ENCODE measurements at regions not wholly inside any gene's neighbourhood (a gene's known extent, or its start where the extent isn't known, plus 50 kb on each side); places are given as distances from the start of the nearest gene placed in this dataset.

DNA sequence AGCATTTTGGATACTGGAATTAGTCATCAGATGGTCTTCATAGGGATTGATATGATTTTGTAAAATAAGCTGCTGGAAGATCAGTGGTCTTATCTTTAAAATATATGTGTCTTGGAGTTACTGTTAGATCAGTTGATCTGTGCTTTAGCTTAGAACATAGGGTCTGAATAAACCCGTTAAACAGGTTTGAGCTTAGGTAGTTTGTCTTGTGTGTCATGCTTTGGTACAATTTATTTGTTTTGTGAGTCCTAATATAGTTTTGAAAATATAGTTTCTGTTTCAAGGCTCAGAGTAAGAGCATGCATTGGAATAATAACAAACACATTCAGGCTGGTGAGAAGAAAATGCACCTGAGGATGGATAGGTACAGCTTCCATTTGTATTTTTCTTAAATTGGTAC, 505.0 kb downstream of the SLC16A7 start:
- intact Hi-C loops (cut with micrococcal nuclease): no loop called here
- no peak overlapping the region for H3K27ac ChIP-seq (ENCODE audit: low read depth in 1 of 2, low read length in 2 of 2)
- no peak overlapping the region for H2AFZ ChIP-seq (ENCODE audit: insufficient read depth, low read depth, low read length, poor library complexity, severe bottlenecking)
- no peaks in the 10 kb centered on the region for H3K79me2 ChIP-seq (ENCODE audit: insufficient read depth, low read length)
- Mint-ChIP-seq H3K4me1 (no peaks in the 10 kb centered on the region), H3K9me3 (peaks cover 0 to 16% (median 7%) of the 10 kb centered on the region in 7 donors), H3K4me3 (no peak overlapping the region), H3K27ac (no peak overlapping the region), H3K36me3 (no peaks in the 10 kb centered on the region), H3K27me3 (ENCODE audit: low read depth in 3 of 3) (no peaks in the 10 kb centered on the region)
- no peak overlapping the region for H3K9ac ChIP-seq (ENCODE audit: insufficient read depth, low read length, poor library complexity, severe bottlenecking)
- no peaks in the 10 kb centered on the region for H4K20me1 ChIP-seq (ENCODE audit: insufficient read depth, low read length)
- TF ChIP-seq CTCF (IDR thresholded peaks at IDR 0.05): no peak
- H3K4me3 ChIP-seq (replicated peaks in 1 of 3; ENCODE audit: low read depth in 2 of 3, low read length in 3 of 3): no peak overlapping the region
- H3K36me3 ChIP-seq (replicated peaks in 1 of 2; ENCODE audit: control insufficient read depth in 1 of 2, insufficient read depth in 2 of 2, low read length in 2 of 2): no peaks in the 10 kb centered on the region
- DNase-seq: no peak
- peaks cover 0 to 12% of the 10 kb centered on the region in 2 donors for H3K9me3 ChIP-seq (replicated peaks in 1 of 2; ENCODE audit: control insufficient read depth in 1 of 2, insufficient read depth in 1 of 2, low read length in 2 of 2)
- no peaks in the 10 kb centered on the region for H3K27me3 ChIP-seq (ENCODE audit: control insufficient read depth in 2 of 2, insufficient read depth in 2 of 2, low read length in 2 of 2)
- WGBS (ENCODE audit: insufficient coverage): 80% methylated on average over 1 of the region's 1 CpG
- no peaks in the 10 kb centered on the region for H3K4me1 ChIP-seq (ENCODE audit: control insufficient read depth in 1 of 2, insufficient read depth in 2 of 2, low read length in 2 of 2)
- no peak overlapping the region for H3K4me2 ChIP-seq (replicated peaks; ENCODE audit: extremely low read depth, low read length, poor library complexity, severe bottlenecking)

- intact Hi-C loops (cut with micrococcal nuclease): no loop called here
- TF ChIP-seq CTCF (IDR thresholded peaks at IDR 0.05): no peak
- H3K27ac ChIP-seq (ENCODE audit: low read depth in 1 of 2, low read length in 2 of 2): no peak overlapping the region
- Mint-ChIP-seq H3K4me1 (no peaks in the 10 kb centered on the region), H3K4me3 (no peak overlapping the region), H3K27ac (no peak overlapping the region), H3K36me3 (no peaks in the 10 kb centered on the region), H3K27me3 (ENCODE audit: low read depth in 3 of 3) (no peaks in the 10 kb centered on the region), H3K9me3 (peaks cover 0 to 16% (median 7%) of the 10 kb centered on the region in 7 donors)
- no peaks in the 10 kb centered on the region for H3K36me3 ChIP-seq (replicated peaks in 1 of 2; ENCODE audit: control insufficient read depth in 1 of 2, insufficient read depth in 2 of 2, low read length in 2 of 2)
- H3K79me2 ChIP-seq (ENCODE audit: insufficient read depth, low read length): no peaks in the 10 kb centered on the region
- peaks cover 0 to 12% of the 10 kb centered on the region in 2 donors for H3K9me3 ChIP-seq (replicated peaks in 1 of 2; ENCODE audit: control insufficient read depth in 1 of 2, insufficient read depth in 1 of 2, low read length in 2 of 2)
- no peak overlapping the region for H3K4me3 ChIP-seq (replicated peaks in 1 of 3; ENCODE audit: low read depth in 2 of 3, low read length in 3 of 3)
- H3K27me3 ChIP-seq (ENCODE audit: control insufficient read depth in 2 of 2, insufficient read depth in 2 of 2, low read length in 2 of 2): no peaks in the 10 kb centered on the region
- no peaks in the 10 kb centered on the region for H3K4me1 ChIP-seq (ENCODE audit: control insufficient read depth in 1 of 2, insufficient read depth in 2 of 2, low read length in 2 of 2)
- no peaks in the 10 kb centered on the region for H4K20me1 ChIP-seq (ENCODE audit: insufficient read depth, low read length)
- no peak overlapping the region for H2AFZ ChIP-seq (ENCODE audit: insufficient read depth, low read depth, low read length, poor library complexity, severe bottlenecking)
- H3K9ac ChIP-seq (ENCODE audit: insufficient read depth, low read length, poor library complexity, severe bottlenecking): no peak overlapping the region
- no peak overlapping the region for H3K4me2 ChIP-seq (replicated peaks; ENCODE audit: extremely low read depth, low read length, poor library complexity, severe bottlenecking)
- no peak for DNase-seq
Measured at GRCh38 chr12:60101715-60102114, 505.9 kb downstream of the SLC16A7 start.

All from CD14-positive monocyte (primary cell).